ENCODE measurements at regions not wholly inside any gene's neighbourhood (a gene's known extent, or its start where the extent isn't known, plus 50 kb on each side); places are given as distances from the start of the nearest gene placed in this dataset.

DNA sequence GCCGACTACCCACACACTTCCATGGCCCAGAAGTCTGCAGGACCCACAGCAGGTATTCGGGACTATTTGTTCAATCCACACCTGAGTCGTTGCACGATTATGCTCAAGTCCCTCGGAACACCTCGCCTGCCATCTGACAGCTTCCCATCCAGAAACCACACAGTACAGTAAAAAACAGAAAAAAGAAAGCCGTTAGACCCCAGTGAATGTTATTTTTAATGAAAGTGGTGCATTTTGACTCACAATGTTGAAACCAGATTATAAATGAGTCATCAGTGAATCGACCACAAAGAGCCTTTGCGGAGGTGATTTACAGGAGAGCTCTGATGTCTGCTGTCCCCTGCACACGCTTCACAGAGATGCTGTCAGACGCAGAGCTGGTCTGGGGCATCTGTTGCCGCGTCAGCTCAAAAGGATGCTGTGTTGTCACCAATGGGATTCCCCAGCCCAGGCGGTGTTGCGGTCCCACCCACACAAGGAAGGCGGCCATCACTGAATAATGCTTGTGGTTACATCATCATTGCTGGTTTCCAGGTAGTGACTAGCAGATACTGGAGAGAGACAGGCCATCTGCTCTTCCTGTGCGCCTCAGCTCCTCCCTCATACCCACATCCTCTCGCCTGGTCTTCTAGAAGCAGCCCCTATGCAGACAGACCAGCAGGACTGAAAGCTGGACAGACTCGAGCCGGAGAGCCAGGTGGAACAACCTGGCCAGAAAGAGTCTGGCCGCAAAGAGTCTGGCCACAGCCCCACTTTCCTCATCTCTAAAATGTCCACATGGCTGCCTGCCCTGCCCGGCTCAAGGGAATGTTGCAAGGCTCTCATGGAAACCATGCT lies 116.8 kb downstream of the TOMM20 start:
- DNase-seq (ENCODE audit: low read depth): peak; percentile 99

DNA sequence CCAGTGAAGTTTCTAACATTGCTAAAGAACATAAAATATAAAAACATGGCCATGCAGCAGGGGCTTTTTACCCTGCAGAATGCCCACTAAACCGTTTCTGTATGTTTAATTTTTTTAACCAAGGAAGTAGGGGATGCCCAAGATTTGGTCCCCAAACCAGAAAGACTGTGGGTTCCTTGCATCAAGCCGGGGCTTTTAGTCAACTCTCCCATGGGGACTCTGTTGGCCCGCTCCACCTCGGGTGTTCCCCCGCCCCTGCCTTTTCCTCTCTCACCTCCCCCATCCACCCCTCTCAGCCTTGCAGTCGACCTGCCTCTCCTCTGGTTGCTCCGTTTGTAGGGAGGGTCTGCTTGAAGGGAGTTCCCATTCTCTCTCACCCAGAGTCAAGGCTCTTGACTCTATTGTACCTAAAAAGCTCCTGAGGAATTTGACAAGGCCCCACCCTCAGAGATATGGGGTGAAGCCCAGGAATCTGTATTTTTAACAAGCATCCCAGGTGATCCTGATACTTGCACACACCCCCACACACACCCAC lies 117.5 kb downstream of the TOMM20 start:
- no peak for DNase-seq (ENCODE audit: low read depth)

DNA sequence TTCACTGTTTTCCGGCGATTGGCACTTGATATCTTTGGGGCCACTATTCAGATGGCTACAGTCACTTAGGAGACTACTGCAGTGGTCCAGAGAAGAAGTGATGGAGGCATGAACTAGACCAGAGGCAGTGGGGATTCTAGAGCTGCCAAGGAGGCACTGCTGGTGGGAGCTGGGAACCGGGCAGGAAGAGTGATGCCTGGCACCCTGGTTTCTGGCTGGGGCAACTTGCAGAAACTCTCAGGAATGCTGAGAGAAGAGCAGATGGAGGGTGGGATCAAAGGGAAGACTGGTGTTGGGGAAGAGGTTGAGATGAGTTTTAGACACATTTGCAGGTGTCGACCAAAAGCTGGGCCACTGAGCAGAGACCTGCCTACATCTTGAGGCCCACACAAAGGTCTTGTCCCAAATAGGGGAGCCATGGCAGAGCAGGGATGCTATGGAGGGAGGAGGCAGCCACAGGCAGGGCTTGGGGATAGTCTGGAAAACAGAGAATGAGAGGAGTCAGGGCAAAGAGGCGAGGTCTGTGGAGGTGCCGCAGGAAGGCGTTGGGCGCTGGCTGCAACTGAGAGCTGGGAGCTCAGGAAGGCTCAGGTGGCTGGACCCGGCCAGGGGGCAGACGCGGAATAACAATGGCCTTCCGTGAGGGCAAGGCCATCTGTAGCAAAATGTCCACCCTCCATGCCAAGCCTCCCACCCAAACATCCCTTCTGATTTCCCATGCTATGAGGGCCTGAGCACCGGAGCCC lies 118.9 kb downstream of the TOMM20 start:
- DNase-seq (ENCODE audit: low read depth): no peak

DNA sequence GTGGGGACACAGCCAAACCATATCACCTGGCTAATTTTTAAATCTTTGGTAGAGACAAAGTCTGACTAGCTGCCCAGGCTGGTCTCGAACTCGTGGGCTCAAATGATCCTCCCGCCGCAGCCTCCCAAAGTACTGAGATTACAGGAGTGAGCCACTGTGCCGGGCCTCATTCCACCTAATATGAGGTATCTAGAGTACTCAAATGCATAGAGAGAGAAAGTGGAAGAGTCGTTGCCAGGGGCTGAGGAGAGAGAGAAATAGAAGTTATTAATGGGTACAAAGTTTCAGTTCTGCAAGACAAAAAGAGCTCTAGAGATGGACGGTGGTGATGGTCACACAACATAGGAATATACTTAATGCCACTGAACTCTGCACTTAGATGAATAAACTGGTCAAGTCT lies 119.6 kb downstream of the TOMM20 start:
- DNase-seq (ENCODE audit: low read depth): no peak

GRCh38 chr1:235008239-235008638 lies 120.4 kb downstream of the TOMM20 start:
- DNase-seq (ENCODE audit: low read depth): no peak

GRCh38 chr1:235006816-235007215 lies 121.8 kb downstream of the TOMM20 start:
- no peak for DNase-seq (ENCODE audit: low read depth)

DNA sequence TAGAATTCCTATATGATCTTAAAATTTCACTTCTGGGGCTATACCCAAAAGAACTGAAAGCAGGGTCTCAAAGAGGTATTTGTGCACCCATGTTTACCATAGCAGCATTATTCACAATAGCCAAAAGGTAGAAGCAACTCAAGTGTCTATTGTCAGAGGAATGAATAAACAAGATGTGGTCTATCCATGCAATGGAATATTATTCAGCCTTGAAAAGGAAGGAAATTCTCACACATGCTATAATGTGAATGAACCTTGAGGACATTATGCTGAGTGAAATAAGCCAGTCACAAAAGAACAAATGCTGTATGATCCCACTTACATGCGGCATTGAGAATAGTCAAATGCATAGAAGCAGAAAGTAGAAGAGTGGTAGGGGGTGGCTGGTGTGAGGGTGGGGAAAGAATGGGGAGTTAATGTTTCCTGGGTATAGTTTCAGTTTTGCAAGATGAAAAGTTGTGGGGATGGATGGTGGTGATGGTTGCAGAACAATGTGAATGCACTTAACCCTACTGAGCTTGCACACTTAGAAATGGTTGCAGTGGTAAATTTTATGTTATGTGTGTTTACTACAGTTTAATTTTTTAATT lies 122.4 kb downstream of the TOMM20 start:
- no peak for DNase-seq (ENCODE audit: low read depth)

DNA sequence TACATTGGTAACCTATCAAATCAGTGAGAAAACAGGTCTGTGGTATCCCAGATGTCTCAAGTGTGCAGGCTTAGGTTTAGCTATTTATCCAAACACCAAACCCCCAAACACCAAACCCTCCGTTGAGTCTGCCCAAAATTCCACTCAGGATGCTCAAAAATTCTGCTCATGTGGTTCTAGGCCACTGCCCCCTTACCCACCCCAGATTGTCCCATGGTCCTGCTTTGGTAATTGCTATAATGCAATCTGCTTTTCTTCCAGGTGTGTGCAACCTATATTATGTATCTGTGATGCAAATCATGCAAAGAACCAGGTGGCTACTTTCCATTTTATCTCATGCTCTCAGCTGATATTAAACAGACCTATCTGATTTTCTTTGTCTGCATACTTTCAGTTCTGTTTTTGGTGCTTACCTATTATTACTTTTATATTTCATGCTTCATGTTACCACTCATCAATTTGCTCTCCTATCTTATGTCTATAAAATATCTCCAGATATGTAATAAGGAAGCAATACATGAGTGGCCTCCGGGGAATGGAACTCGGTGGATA lies 123.7 kb downstream of the TOMM20 start:
- no peak for DNase-seq (ENCODE audit: low read depth)

- no peak for DNase-seq (ENCODE audit: low read depth)
These were observed 124.4 kb downstream of the TOMM20 start for GRCh38 chr1:235004276-235004675.

- DNase-seq (ENCODE audit: low read depth): no peak
These were observed 125.8 kb downstream of the TOMM20 start for GRCh38 chr1:235002706-235003300.

DNA sequence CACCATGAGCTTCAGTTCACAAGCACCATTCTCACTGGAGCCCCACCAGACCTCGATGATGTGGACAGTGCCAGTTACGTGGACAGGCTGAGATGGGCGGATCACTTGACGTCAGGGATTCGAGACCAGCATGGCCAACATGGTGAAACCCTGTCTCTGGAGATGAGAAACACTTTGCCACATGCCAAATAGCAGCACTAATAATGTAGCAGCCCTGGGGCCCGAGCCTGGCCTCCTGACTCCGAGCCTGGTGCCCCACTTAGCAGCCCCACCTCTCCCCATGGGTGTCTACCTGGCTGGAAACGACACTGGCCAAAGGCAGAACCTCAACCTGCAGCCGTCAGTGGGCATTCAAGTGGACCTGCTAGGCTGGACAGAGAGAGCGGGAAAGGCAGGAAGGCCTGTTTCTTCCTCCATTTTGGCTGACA lies 129.1 kb downstream of the TOMM20 start:
- no peak for DNase-seq (ENCODE audit: low read depth)

- peak; percentile 98 for DNase-seq (ENCODE audit: low read depth)
These were observed 130.5 kb downstream of the TOMM20 start for GRCh38 chr1:234997896-234998741.

DNA sequence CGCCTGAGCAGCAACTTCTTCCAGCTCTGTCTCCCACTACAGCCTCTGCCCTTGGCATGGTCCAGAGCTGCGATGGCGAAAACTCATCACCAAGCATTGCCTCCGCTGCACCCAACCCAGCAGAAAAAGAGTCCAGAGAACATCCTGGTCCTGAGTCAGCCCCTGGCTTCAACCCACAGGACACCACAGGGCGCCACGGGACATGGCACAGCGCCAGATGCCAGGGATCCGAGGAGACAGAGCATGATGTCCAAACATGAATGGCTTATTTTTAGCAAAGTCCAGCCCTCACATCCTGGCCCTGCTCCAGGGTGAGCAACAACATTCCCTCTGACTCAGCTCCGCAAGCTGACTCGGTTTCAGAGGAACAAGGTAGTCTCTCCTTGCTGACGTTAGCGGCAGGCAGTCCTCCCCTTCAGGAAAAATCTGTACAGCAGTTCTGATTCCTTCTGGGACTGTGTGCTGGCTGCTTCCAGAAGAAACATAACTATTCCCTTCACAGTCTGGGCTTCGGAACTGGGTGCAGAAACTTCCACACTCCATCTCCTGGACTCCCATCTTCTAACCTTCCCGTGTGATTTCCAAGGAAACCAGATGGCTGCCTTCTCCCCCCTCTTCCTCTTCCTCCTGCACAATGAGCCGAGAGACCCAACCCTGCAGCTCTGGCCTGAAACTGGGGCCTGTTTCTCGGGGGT lies 131.3 kb downstream of the TOMM20 start:
- peak; percentile 100 for DNase-seq (ENCODE audit: low read depth)

DNA sequence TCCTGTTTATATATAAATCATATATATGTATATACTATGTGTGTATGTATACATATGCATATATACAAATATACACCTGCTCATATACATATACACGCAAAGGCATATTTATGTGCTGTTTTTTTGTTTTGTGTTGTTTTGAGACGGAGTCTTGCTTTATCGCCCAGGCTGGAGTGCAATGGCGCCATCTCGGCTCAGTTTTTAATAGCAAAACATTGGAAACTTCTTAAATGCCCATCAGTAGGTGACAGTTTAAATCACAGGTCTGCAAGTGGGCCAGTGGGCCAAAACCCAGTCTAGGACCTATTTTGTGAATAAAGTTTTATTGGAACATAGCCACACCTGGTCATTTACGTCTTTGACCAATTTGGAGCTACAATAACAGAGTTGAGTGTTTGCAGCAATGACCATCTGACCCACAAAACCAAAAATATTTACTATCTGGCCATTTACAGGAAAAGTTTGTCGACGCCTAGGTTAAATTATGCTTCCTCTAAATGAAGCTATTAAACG lies 132.3 kb downstream of the TOMM20 start:
- no peak for DNase-seq (ENCODE audit: low read depth)

DNA sequence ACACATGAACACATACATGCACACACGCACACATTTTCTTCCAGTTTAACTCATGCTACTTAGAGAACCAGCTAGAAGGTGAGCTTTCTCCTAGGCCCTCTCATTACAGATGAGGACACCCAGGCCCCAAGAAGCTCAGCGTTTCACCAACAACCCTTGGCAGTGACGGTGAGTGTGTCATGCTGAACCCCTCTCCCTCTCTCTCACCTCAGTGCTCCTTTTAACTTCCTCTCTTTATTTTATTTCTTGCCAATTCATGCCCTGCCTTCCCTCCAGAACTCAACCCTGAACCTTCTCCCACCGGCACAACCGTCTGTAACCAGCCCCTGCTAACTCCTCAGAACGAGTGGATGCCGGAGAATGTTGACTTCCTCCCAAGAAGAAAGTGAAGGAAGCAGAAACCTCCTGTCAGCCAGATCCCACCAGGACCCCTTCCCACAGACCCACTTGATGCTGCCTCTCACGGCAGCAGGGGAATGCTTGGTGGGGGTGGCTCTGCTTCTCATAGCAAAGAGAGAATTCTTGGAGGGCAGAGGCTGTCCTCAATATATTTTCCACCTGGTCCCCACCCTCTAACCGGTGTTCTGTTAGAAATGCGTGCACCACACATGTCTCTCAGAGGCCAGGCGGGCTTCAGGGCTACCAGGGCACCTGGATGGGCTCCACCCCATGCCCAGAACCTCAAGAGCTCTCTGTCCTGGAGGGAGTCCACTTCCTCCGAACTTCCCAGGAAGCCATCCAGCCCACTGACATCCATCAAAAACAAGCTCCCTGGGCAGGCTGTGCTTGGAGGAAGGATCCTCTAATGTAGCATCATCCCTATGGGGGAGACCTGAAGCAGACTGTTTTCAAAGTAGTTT lies 134.0 kb downstream of the TOMM20 start:
- no peak for DNase-seq (ENCODE audit: low read depth)

GRCh38 chr1:234992065-234992464 lies 136.6 kb downstream of the TOMM20 start:
- no peak for DNase-seq (ENCODE audit: low read depth)

GRCh38 chr1:234990874-234991801 lies 137.5 kb downstream of the TOMM20 start:
- DNase-seq (ENCODE audit: low read depth): no peak

DNA sequence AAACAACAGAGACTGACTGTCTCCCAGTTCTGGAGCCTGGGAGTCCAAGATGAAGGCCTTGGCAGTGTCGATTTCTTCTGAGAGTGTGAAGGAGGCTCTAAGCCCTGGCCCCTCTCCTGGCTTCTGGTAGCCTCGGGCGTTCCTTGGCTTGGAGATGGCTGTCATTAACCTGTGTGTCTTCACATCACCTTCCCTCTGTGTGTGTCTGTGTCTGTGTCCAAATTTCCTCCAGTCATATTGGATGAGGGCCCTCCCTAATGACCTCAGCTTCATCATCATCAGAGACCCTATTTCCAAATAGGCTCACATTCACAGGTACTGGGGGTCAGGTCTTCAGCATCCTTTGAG lies 138.3 kb downstream of the TOMM20 start:
- no peak for DNase-seq (ENCODE audit: low read depth)
